GM12875 (cell line): ENCODE measurements at regions not wholly inside any gene's neighbourhood (a gene's known extent, or its start where the extent isn't known, plus 50 kb on each side); places are given as distances from the start of the nearest gene placed in this dataset.
"Not testable (repeated sequence)": the region's sequence is repeated elsewhere in the genome, so short reads cannot be mapped to it uniquely, and the experiment has no call there.

Experiments used
- H3K4me3 ChIP-seq: one replicate; pipeline ENCODE4 v1.5.1; 2011; ENCODE audit warnings: low read depth, low read length, control low read depth
- CTCF ChIP-seq: IDR thresholded peaks from 2 replicates; pipeline ENCODE4 v1.5.1; 2011; ENCODE audit warnings: low read depth, mild to moderate bottlenecking, control low read depth, inconsistent platforms, low read length, moderate library complexity, borderline replicate concordance; ENCODE audit not compliant: insufficient read depth

GRCh38 chr1:209183195-209183594 lies 400.3 kb upstream of the CAMK1G start:
- H3K4me3 ChIP-seq = no peak overlapping the region
- TF ChIP-seq CTCF = no peak

- H3K4me3 ChIP-seq = no peak overlapping the region
- no peak for TF ChIP-seq CTCF
Measured at GRCh38 chr1:209187589-209187988, 395.9 kb upstream of the CAMK1G start.

- TF ChIP-seq CTCF = peak; percentile 87
- H3K4me3 ChIP-seq = no peak overlapping the region
Measured at GRCh38 chr1:209190591-209191261, 392.8 kb upstream of the CAMK1G start.

GRCh38 chr1:209191262-209191634 lies 392.3 kb upstream of the CAMK1G start:
- H3K4me3 ChIP-seq = no peak overlapping the region
- TF ChIP-seq CTCF = no peak

- TF ChIP-seq CTCF = no peak
- no peak overlapping the region for H3K4me3 ChIP-seq
Measured at GRCh38 chr1:209196140-209196539, 387.4 kb upstream of the CAMK1G start.

- no peak overlapping the region for H3K4me3 ChIP-seq
- TF ChIP-seq CTCF = no peak
Measured at GRCh38 chr1:209198961-209199750, 384.4 kb upstream of the CAMK1G start.

- no peak overlapping the region for H3K4me3 ChIP-seq
- no peak for TF ChIP-seq CTCF
Measured at GRCh38 chr1:209199822-209200221, 383.7 kb upstream of the CAMK1G start.

GRCh38 chr1:209202321-209202720 lies 381.2 kb upstream of the CAMK1G start:
- not testable (repeated sequence) for H3K4me3 ChIP-seq
